Endothelial cell of umbilical vein (primary cell): ENCODE measurements at regions not wholly inside any gene's neighbourhood (a gene's known extent, or its start where the extent isn't known, plus 50 kb on each side); places are given as distances from the start of the nearest gene placed in this dataset.

Experiments used
- BruUV-seq: library from RNA; stranded (reverse); fragments of 400-500 nt; replicated peaks from 2 replicates; lab custom pipeline; 2021; lab: Mats Ljungman, UMichigan
- CTCF ChIA-PET: fragments of 300-600, 350-600 bp; sonication (Branson Sonifier 250); formaldehyde crosslinking; loops from one replicate; lab custom pipeline; 2021; ENCODE audit warnings: antibody characterized with exemption, inconsistent platforms; lab: Charles Lee
- POLR2A ChIA-PET: fragments of 300-600, 350-600 bp; sonication (Branson Sonifier 250); formaldehyde crosslinking; loops from one replicate; lab custom pipeline; 2021; ENCODE audit warnings: antibody characterized with exemption, inconsistent platforms; lab: Charles Lee
- DNase-seq: peaks from one replicate; pipeline ENCODE4 v3.0.0-alpha.2; 2011; ENCODE audit warnings: low read depth, low spot score
- FAIRE-seq: peaks from 2 replicates; lab custom pipeline; 2011; peaks lifted over from hg19 to GRCh38; lab: Jason Lieb, UNC
- H2AFZ ChIP-seq: 2 replicates; pipeline ENCODE4 v1.6.0; 2012; ENCODE audit warnings: low read depth, low read length, control low read depth, inconsistent platforms
- H3K27ac ChIP-seq: 2 replicates; pipeline ENCODE4 v1.5.1; 2011; ENCODE audit warnings: low read depth, mild to moderate bottlenecking, control low read depth, low read length, moderate library complexity; ENCODE audit not compliant: insufficient read depth
- H3K27me3 ChIP-seq, 2 experiments: 2 replicates each; pipeline versions ENCODE4 v1.6.0 to v1.6.1; 2011; ENCODE audit warnings: low read length in 2 of 2, mixed read lengths in 1 of 2; ENCODE audit not compliant: control insufficient read depth in 2 of 2, insufficient read depth in 2 of 2
- H3K36me3 ChIP-seq, 2 experiments: 2 replicates in 1 of 2; 3 replicates in 1 of 2; pipeline ENCODE4 v1.5.1; 2011; ENCODE audit warnings: low read length in 2 of 2, mild to moderate bottlenecking in 1 of 2, moderate library complexity in 1 of 2; ENCODE audit not compliant: control insufficient read depth in 2 of 2, insufficient read depth in 2 of 2; ENCODE audit errors: extremely low read depth in 1 of 2
- H3K4me1 ChIP-seq: 3 replicates; pipeline ENCODE4 v1.5.1; 2011; ENCODE audit warnings: mild to moderate bottlenecking, low read length; ENCODE audit not compliant: control insufficient read depth, insufficient read depth; ENCODE audit errors: extremely low read depth
- H3K4me2 ChIP-seq: 2 replicates; pipeline ENCODE4 v1.6.1; 2011; ENCODE audit warnings: low read length, control low read depth, mixed read lengths; ENCODE audit not compliant: insufficient read depth
- H3K4me3 ChIP-seq, 3 experiments: fragments of 200-600 bp in 1 of 3; sonication (generic), shearing (Covaris generic) in 1 of 3; replicated peaks in 1 of 3; 2 replicates each; pipeline ENCODE4 v1.5.1; 2011 to 2016; ENCODE audit warnings: control low read depth in 3 of 3, low read length in 3 of 3, mild to moderate bottlenecking in 2 of 3, inconsistent platforms in 1 of 3, low read depth in 1 of 3, moderate library complexity in 1 of 3; ENCODE audit not compliant: insufficient read depth in 1 of 3
- H3K79me2 ChIP-seq: 2 replicates; pipeline ENCODE4 v1.6.0; 2012; ENCODE audit warnings: low read length, inconsistent platforms; ENCODE audit not compliant: control insufficient read depth, insufficient read depth
- H3K9ac ChIP-seq: replicated peaks from 2 replicates; pipeline ENCODE3; 2011; ENCODE audit warnings: low read length, control low read depth; ENCODE audit not compliant: insufficient read depth; ENCODE audit errors: extremely low read depth
- H3K9me1 ChIP-seq: replicated peaks from 3 replicates; pipeline ENCODE4 v1.6.0; 2011; ENCODE audit warnings: mild to moderate bottlenecking, low read length; ENCODE audit not compliant: control insufficient read depth, insufficient read depth; ENCODE audit errors: extremely low read depth
- H3K9me3 ChIP-seq: replicated peaks from 2 replicates; pipeline ENCODE4 v1.5.1; 2012; ENCODE audit warnings: low read length, inconsistent platforms; ENCODE audit not compliant: control insufficient read depth, insufficient read depth
- H4K20me1 ChIP-seq: replicated peaks from 2 replicates; pipeline ENCODE3; 2011; ENCODE audit warnings: mild to moderate bottlenecking, low read length; ENCODE audit not compliant: control insufficient read depth, insufficient read depth; ENCODE audit errors: extremely low read depth
- FOS ChIP-seq: IDR thresholded peaks from 2 replicates; pipeline ENCODE4 v1.6.1; 2011; ENCODE audit warnings: mild to moderate bottlenecking, low read length, moderate library complexity, borderline replicate concordance; ENCODE audit not compliant: insufficient read depth
- JUN ChIP-seq: IDR thresholded peaks from 2 replicates; pipeline ENCODE4 v1.6.1; 2011; ENCODE audit warnings: borderline replicate concordance, low read depth; ENCODE audit not compliant: insufficient read length, insufficient read depth
- MYC ChIP-seq: IDR thresholded peaks from one replicate; pipeline ENCODE4 v1.6.1; 2011; ENCODE audit warnings: mild to moderate bottlenecking, low read depth, low read length
- POLR2A ChIP-seq: IDR thresholded peaks from 2 replicates; pipeline ENCODE4 v1.6.1; 2012; ENCODE audit warnings: low read depth, mild to moderate bottlenecking, control low read depth, low read length
- dilution Hi-C: fragments of 300-500 bp; cut with MboI; formaldehyde crosslinking; loops from one replicate; pipeline ENCODE4 v1.15.0; 2019; ENCODE audit warnings: low sequenced_read_pairs; ENCODE audit not compliant: extremely low pct_ligation_motif_present
- intact Hi-C: fragments of 100-400 bp; cut with micrococcal nuclease; formaldehyde crosslinking; loops from one replicate; pipeline ENCODE4 v1.10.0; 2022

DNA sequence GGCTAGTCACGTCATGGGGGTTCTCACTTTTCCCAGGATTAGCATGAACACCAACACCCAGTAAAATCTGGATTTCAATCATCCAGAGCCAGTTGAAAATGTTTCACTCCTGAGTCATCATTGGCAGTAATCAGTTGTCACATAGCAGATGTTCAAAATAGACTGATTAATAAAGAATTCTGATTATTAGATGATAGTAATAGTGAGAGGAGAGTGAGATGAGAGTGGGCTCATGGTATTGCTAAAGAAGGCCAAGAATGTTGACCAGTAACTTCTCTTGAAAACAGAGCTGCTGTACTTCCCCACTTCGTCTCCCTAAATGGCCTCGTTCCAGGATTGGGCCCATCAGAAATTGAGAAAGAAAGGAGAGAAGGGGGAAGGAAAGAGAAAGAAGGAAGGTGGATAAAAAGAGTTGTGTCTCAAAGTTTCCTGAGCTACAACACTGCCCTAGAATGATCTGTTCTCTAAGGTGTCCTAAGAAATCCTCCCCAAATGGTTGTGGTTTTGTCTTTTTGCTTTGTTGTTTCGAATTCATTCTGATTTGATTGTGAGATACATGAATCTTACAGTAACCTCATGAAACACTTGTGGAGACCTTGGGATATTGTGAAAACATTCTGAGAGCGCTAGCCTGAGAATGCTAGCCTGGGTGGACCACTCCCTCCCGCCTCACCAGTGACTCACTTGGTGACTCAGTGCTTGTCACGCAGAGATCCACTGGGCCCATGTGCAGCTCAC is 502.2 kb upstream of the JARID2 start:
- H3K4me2 ChIP-seq = no peak overlapping the region
- no peaks in the 10 kb centered on the region for H3K9me1 ChIP-seq
- BruUV-seq = no TSS peak
- peak overlapping the region; percentile 1 for H3K27ac ChIP-seq
- H3K4me3 ChIP-seq = no peak overlapping the region
- H3K9ac ChIP-seq = no peak overlapping the region
- no peaks in the 10 kb centered on the region for H3K4me1 ChIP-seq
- dilution Hi-C loops (no loop called here), intact Hi-C loops (no loop called here)
- ChIA-PET POLR2A (no interaction called here), CTCF (no interaction called here)
- H3K79me2 ChIP-seq = no peaks in the 10 kb centered on the region
- no peaks in the 10 kb centered on the region for H3K36me3 ChIP-seq
- no peak for FAIRE-seq
- no peaks in the 10 kb centered on the region for H4K20me1 ChIP-seq
- no peak for DNase-seq
- TF ChIP-seq FOS = peak; percentile 20
- TF ChIP-seq JUN = no peak
- H2AFZ ChIP-seq = no peak overlapping the region
- no peaks in the 10 kb centered on the region for H3K27me3 ChIP-seq
- H3K9me3 ChIP-seq = peaks cover 1% of the 10 kb centered on the region

DNA sequence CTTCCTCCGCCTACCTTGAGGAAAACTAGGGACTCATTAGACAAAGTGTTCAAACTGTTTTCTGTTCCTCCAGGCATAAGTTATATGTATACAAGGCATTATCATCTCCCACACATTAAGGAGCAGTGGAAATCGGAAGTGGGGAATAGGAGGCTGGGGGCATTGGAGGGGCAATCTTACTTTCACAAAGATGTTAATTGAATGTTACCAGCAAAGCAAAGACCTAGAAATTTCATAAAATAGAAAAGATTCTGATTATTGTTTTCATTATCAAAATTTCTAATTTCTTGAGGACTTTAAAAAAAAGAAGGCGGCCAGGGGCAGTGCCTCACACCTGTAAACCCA is 501.7 kb upstream of the JARID2 start:
- dilution Hi-C loops (no loop called here), intact Hi-C loops (no loop called here)
- Histone ChIP-seq H3K4me2 (no peak overlapping the region), H3K79me2 (no peaks in the 10 kb centered on the region), H3K9me1 (no peaks in the 10 kb centered on the region), H2AFZ (no peak overlapping the region), H3K9me3 (peaks cover 1% of the 10 kb centered on the region), H3K4me1 (no peaks in the 10 kb centered on the region), H3K36me3 (no peaks in the 10 kb centered on the region), H3K27ac (no peak overlapping the region), H4K20me1 (no peaks in the 10 kb centered on the region), H3K27me3 (no peaks in the 10 kb centered on the region), H3K9ac (no peak overlapping the region), H3K4me3 (no peak overlapping the region)
- BruUV-seq = no TSS peak
- DNase-seq = no peak
- FAIRE-seq = no peak
- TF ChIP-seq POLR2A = no peak
- no peak for TF ChIP-seq FOS
- no peak for TF ChIP-seq MYC
- ChIA-PET POLR2A (no interaction called here), CTCF (no interaction called here)
